Aorta (tissue), 5 donors: ENCODE measurements at regions not wholly inside any gene's neighbourhood (a gene's known extent, or its start where the extent isn't known, plus 50 kb on each side); places are given as distances from the start of the nearest gene placed in this dataset.

Experiments
- ATAC-seq: fragments of 200-7000 bp; cut with Tn5 transposase; one replicate; pipeline ENCODE4 v1.9.1; 2022; ENCODE audit warnings: moderate library complexity; ENCODE audit not compliant: low FRiP score
- DNase-seq, 2 donors: peaks; one replicate each; pipeline ENCODE4 v3.0.0-alpha.2; 2020
- H3K27ac ChIP-seq, 2 donors: one replicate each; pipeline ENCODE4 v1.5.1; 2013; ENCODE audit warnings: low read length in 2 of 2, mild to moderate bottlenecking in 2 of 2, moderate library complexity in 2 of 2, control low read depth in 1 of 2, inconsistent platforms in 1 of 2, low read depth in 1 of 2
- H3K27me3 ChIP-seq, 2 donors: one replicate each; pipeline ENCODE4 v1.6.1; 2013; ENCODE audit warnings: control low read depth in 1 of 2, low read length in 1 of 2, mild to moderate bottlenecking in 1 of 2, moderate library complexity in 1 of 2; ENCODE audit not compliant: insufficient read depth in 2 of 2, control insufficient read depth in 1 of 2
- H3K36me3 ChIP-seq, 2 donors: one replicate each; pipeline ENCODE4 v1.6.1; 2013; ENCODE audit warnings: control low read depth in 1 of 2, low read length in 1 of 2, mild to moderate bottlenecking in 1 of 2; ENCODE audit not compliant: insufficient read depth in 2 of 2, control insufficient read depth in 1 of 2
- H3K4me1 ChIP-seq, 2 donors: one replicate each; pipeline ENCODE4 v1.6.1; 2013; ENCODE audit warnings: low read length in 2 of 2, control low read depth in 1 of 2, mild to moderate bottlenecking in 1 of 2, moderate library complexity in 1 of 2; ENCODE audit not compliant: insufficient read depth in 2 of 2, control insufficient read depth in 1 of 2
- H3K4me3 ChIP-seq, 2 donors: one replicate each; pipeline ENCODE4 v1.5.1; 2013; ENCODE audit warnings: low read length in 2 of 2, control low read depth in 1 of 2, mild to moderate bottlenecking in 1 of 2
- H3K9me3 ChIP-seq: one replicate; pipeline ENCODE4 v1.6.1; 2013; ENCODE audit warnings: mild to moderate bottlenecking, low read length; ENCODE audit not compliant: control insufficient read depth
- WGBS, 2 donors: extraction: QIAGEN DNeasy Blood & Tissue Kit; methylation state at CpG; one replicate each; pipeline ENCODE4 v1.1.7; 2013; 5-methylcytosine and 5-hydroxymethylcytosine counted together
- intact Hi-C, 2 donors: fragments of 100-400 bp; cut with DNase I; formaldehyde crosslinking; loops; one replicate each; pipeline versions ENCODE4 v1.14.2 to v1.15.0; 2022
- donor health status: healthy with polysubstance abuse.
- donor health status: Bipolar disorder and iron deficiency.
- donor health status: DM: no; HTN: no; CAD: no.
- donor health status: DM: no; HTN: no; CAD: no.
- donor health status: DM: yes; HTN: yes; CAD: no.

DNA sequence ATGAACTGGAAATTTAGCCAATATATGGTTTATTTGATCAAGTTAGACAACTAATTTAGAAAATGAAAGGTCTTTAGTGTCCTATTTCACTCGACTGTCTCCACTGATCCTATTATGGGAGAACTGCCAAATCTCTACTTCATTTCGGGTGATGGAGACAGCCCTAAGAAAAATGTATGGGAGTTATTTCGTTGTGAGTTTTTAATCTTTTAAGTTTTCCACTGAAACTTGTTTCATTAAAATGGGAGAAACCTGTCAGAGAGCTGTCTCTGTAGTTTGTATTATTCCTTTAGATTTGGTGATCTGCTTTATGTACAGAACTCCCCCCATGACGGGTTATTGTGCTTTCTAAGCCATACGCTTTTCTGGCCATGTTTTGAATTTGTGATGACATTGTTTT lies 899.7 kb downstream of the ADGRL2 start:
- Histone ChIP-seq H3K4me1 (no peaks in the 10 kb centered on the region), H3K9me3 (no peaks in the 10 kb centered on the region), H3K36me3 (no peaks in the 10 kb centered on the region), H3K27ac (no peak overlapping the region), H3K27me3 (no peaks in the 10 kb centered on the region), H3K4me3 (no peak overlapping the region)
- intact Hi-C loops, result no loop called here
- DNase-seq (no peak), ATAC-seq (no peak)
- 81 to 84% methylated on average over 5 of the region's 5 CpGs for WGBS, 2 donors

DNA sequence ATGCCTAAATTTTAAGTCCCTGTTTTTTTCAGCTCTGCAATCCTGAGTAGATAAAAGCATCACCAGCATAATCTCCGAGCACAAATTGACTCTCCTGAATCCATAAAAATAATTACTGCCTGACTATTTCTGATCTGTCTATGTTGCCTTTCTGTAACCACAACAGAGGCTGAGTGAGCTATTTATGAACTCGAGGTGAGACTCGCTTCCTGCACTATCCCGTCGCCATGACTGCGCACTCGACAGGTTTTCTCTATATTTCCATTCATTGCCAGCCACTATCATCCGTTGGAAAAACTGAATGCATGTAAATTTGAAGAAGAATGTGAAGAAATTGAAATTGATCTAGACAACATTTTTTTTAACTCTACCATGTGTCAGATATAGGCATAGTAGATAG lies 897.2 kb downstream of the ADGRL2 start:
- Histone ChIP-seq H3K4me3 (no peak overlapping the region), H3K4me1 (no peaks in the 10 kb centered on the region), H3K27ac (no peak overlapping the region), H3K9me3 (no peaks in the 10 kb centered on the region), H3K36me3 (no peaks in the 10 kb centered on the region), H3K27me3 (no peaks in the 10 kb centered on the region)
- ATAC-seq (no peak), DNase-seq (no peak)
- WGBS, 2 donors, result 90 to 93% methylated on average over 8 of the region's 8 CpGs
- intact Hi-C loops, result no loop called here

DNA sequence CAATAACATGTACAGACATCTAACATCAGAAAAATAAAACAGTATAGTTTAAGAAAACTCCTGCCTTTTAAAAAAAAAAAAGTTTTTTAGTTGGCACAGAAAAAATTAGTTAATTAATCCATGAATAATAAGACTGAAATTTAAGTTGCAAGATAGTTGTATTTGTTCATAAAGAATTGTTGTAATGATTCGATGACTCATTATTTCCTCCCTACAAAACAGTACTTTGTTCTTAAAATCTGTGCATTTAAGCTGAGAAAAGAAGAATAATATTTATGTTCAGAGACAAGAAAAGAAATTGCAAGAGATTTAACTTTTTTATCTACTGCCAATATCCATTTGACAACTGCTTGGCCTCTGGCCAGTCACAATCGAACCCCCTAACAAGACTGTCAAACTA lies 894.7 kb downstream of the ADGRL2 start:
- 8 to 50% methylated on average over 2 of the region's 2 CpGs for WGBS, 2 donors
- Histone ChIP-seq H3K36me3 (no peaks in the 10 kb centered on the region), H3K27ac (no peak overlapping the region), H3K4me3 (no peak overlapping the region), H3K4me1 (no peaks in the 10 kb centered on the region), H3K27me3 (no peaks in the 10 kb centered on the region), H3K9me3 (no peaks in the 10 kb centered on the region)
- intact Hi-C loops, result no loop called here
- ATAC-seq (no peak), DNase-seq (no peak)

DNA sequence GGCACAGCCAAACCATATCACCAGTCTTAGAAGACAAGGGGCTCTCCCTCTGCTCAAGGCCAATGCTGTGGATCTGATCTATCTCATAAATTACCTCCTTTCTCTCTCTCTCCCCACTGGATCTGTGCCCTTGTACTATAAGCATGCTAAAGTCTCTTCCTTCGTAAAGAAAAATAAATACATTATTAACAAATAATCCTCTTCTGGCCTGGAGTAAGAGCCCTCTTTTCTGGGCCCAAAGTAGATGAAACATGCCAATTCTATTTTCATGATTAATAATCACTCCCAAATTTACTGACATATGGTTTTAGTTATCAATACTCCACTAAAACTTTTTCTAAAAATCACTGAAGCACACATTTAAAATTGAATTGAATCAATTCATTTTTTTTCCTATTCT lies 889.7 kb downstream of the ADGRL2 start:
- H3K9me3 ChIP-seq, result peaks cover 4% of the 10 kb centered on the region
- H3K4me3 ChIP-seq, result no peak overlapping the region
- H3K36me3 ChIP-seq, result no peaks in the 10 kb centered on the region
- intact Hi-C loops, result no loop called here
- ATAC-seq (no peak), DNase-seq (no peak)
- H3K27ac ChIP-seq, result no peak overlapping the region
- WGBS, 2 donors, result 91 to 92% methylated on average over 1 of the region's 1 CpG
- no peaks in the 10 kb centered on the region for H3K27me3 ChIP-seq
- no peaks in the 10 kb centered on the region for H3K4me1 ChIP-seq

DNA sequence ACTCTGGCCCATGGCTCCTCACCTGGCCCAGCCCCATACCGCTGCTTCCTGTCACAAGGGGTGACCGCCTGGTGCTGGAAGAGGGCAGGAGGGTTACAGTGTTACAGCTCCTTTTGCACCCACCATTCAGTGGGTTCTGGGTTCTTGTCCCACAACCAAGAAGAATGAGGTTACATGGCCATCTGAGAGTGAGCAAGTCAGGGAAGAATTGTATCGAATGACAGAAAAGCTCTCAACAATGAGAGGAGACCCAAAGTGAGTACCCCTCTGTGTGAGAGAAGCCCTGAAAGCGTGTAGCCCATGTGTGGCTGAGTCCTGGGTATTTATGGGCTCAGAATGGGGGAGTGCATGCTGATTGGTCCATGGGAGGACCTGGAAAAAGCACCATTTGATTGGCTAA lies 888.5 kb downstream of the ADGRL2 start:
- no peaks in the 10 kb centered on the region for H3K36me3 ChIP-seq
- H3K27me3 ChIP-seq, result no peaks in the 10 kb centered on the region
- H3K4me1 ChIP-seq, result no peaks in the 10 kb centered on the region
- intact Hi-C loops, result no loop called here
- 72 to 73% methylated on average over 4 of the region's 4 CpGs for WGBS, 2 donors
- no peak overlapping the region for H3K4me3 ChIP-seq
- H3K9me3 ChIP-seq, result peaks cover 4% of the 10 kb centered on the region
- H3K27ac ChIP-seq, result no peak overlapping the region
- ATAC-seq (no peak), DNase-seq (no peak)

DNA sequence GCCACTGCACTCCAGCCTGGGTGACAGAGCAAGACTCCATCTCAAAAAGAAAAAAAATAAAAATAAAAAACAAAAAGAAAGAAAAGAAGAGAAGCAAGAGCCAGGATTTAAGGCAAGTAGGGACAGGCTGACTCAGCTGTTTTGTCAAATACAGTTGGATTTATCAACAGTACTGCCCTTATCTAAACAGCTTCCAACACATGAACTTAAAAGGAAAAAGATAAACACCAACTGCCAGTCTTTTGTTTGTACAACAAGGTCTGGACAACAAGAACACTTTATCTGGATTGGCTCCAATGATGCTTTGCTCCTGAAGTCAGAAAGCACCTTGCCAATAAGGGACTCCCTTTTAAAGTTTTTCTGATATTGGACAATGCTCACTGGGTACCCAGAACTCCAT lies 886.0 kb downstream of the ADGRL2 start:
- ATAC-seq (no peak), DNase-seq (no peak)
- intact Hi-C loops, result no loop called here
- Histone ChIP-seq H3K9me3 (peaks cover 4% of the 10 kb centered on the region), H3K27me3 (no peaks in the 10 kb centered on the region), H3K4me3 (no peak overlapping the region), H3K36me3 (no peaks in the 10 kb centered on the region), H3K4me1 (no peaks in the 10 kb centered on the region), H3K27ac (no peak overlapping the region)

DNA sequence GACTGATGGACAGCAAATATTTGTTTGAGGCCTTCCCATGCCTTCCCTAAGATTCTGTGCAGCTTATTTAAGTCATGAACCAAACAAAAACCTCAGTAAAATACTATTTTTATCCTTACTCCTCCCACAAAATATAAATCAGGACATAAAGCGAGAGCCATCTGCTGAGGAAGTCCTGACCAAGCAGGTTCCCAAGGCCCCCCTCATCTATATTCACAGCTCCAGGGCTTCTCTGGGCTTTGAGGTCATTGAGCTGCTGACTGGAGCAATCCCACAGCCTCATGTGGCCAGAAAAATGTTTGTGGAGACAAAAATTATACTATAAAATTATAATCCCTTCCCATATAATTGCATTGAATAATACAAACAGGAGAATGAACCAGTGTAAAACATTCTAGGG lies 846.2 kb downstream of the ADGRL2 start:
- no peaks in the 10 kb centered on the region for H3K9me3 ChIP-seq
- 3 to 90% methylated on average over 1 of the region's 1 CpG for WGBS, 2 donors
- intact Hi-C loops, result no loop called here
- H3K4me3 ChIP-seq, result no peak overlapping the region
- DNase-seq (no peak), ATAC-seq (no peak)
- H3K27ac ChIP-seq, result no peak overlapping the region
- peaks cover 0 to 2% of the 10 kb centered on the region in 2 donors for H3K4me1 ChIP-seq
- H3K27me3 ChIP-seq, result no peaks in the 10 kb centered on the region
- no peaks in the 10 kb centered on the region for H3K36me3 ChIP-seq

DNA sequence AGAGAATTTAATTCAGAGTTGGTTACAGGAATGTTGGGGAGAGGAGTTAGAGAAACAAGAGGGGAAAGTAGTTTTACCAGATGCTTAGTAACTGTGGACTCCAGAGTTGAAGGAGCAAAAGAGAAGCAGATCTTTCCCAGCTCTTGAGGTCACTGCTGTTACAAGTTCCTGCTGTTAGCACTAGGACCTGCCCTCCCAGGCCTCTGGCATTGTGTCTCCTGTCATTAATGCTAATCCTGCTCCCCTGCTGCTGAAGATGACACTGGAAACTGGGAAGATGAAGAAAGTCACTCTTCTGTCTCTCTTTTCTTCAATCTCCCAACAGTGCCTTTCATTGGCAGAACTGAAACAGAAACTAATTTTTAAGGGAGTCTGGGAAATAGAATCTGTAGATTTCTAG lies 845.6 kb downstream of the ADGRL2 start:
- no peaks in the 10 kb centered on the region for H3K36me3 ChIP-seq
- no peak for ATAC-seq

DNA sequence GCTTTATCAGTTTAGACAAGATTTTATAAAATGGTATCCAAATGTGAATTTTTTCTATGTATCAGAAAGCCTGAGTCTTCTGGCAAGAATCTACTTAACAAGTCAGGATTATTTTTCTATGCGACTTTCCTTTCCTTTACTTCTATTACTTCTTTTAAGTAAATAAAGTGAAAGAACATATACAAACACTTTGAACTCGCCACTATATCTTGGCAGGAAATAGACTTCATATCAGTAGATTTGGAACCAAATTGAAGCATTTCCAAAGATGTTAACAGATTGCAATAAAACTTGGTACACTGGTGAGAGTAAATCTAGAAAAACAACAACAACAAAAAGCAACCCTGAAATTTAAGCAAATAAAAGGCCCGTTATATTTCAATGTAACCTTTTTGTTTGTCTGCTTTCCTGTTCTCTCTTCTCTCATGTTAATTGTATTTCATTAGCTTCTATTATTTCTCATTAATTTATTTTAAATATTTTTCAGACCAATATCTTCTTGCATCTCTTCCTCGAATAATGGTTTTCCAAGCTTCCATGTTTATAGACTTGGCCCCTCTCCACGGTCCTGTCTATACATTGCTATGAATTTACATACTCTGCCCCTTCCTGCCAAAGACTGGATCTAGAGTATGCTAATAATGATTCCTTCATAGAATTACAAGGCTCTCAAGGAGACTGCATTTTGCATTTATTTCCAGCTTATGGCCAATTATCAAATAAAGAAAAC lies 843.6 kb downstream of the ADGRL2 start:
- intact Hi-C loops, result no loop called here
- no peak overlapping the region for H3K27ac ChIP-seq
- no peaks in the 10 kb centered on the region for H3K36me3 ChIP-seq
- ATAC-seq, result no peak
- H3K27me3 ChIP-seq, result no peaks in the 10 kb centered on the region
- no peak overlapping the region for H3K4me3 ChIP-seq
- 44 to 46% methylated on average over 5 of the region's 5 CpGs for WGBS, 2 donors
- no peaks in the 10 kb centered on the region for H3K9me3 ChIP-seq
- H3K4me1 ChIP-seq, result peaks cover 0 to 2% of the 10 kb centered on the region in 2 donors
- DNase-seq, result no peak

More for the DNA sequence above, 845.6 kb downstream of the ADGRL2 start:
- H3K4me3 ChIP-seq, result no peak overlapping the region
- H3K9me3 ChIP-seq, result no peaks in the 10 kb centered on the region
- no peaks in the 10 kb centered on the region for H3K27me3 ChIP-seq
- intact Hi-C loops, result no loop called here
- no peak overlapping the region for H3K27ac ChIP-seq
- H3K4me1 ChIP-seq, result peaks cover 0 to 2% of the 10 kb centered on the region in 2 donors
- DNase-seq, result no peak
